H9 (cell line): ENCODE measurements at regions not wholly inside any gene's neighbourhood (a gene's known extent, or its start where the extent isn't known, plus 50 kb on each side); places are given as distances from the start of the nearest gene placed in this dataset.

Source experiments
- DNase-seq: peaks from one replicate; pipeline ENCODE4 v3.0.0-alpha.2; 2017
- H2AFZ ChIP-seq: one replicate; pipeline ENCODE4 v1.6.1; 2013; ENCODE audit warnings: mild to moderate bottlenecking, low read length, control low read depth, moderate library complexity
- H2AK5ac ChIP-seq: 2 replicates; pipeline ENCODE4 v1.6.1; 2013; ENCODE audit warnings: low read length, control low read depth, mixed read lengths; ENCODE audit not compliant: insufficient read length
- H2BK120ac ChIP-seq: one replicate; pipeline ENCODE4 v1.6.1; 2013; ENCODE audit warnings: low read depth, mild to moderate bottlenecking, low read length, control low read depth, inconsistent platforms; ENCODE audit not compliant: poor library complexity, severe bottlenecking
- H2BK12ac ChIP-seq: 2 replicates; pipeline ENCODE4 v1.6.1; 2013; ENCODE audit warnings: low read length, control low read depth, mixed read lengths, low read depth; ENCODE audit not compliant: insufficient read length
- H2BK15ac ChIP-seq: 2 replicates; pipeline ENCODE4 v1.6.1; 2013; ENCODE audit warnings: low read depth, low read length, control low read depth
- H2BK20ac ChIP-seq: one replicate; pipeline ENCODE4 v1.6.1; 2013; ENCODE audit warnings: low read depth, mild to moderate bottlenecking, low read length, control low read depth, inconsistent platforms; ENCODE audit not compliant: poor library complexity, severe bottlenecking
- H2BK5ac ChIP-seq: 2 replicates; pipeline ENCODE4 v1.6.1; 2013; ENCODE audit warnings: low read length, control low read depth, mixed read lengths; ENCODE audit not compliant: insufficient read length
- H3K14ac ChIP-seq: 2 replicates; pipeline ENCODE4 v1.6.1; 2013; ENCODE audit warnings: low read length, control low read depth; ENCODE audit not compliant: insufficient read depth
- H3K18ac ChIP-seq: 2 replicates; pipeline ENCODE4 v1.6.1; 2013; ENCODE audit warnings: low read depth, mild to moderate bottlenecking, mixed read lengths, low read length, control low read depth; ENCODE audit not compliant: insufficient read length
- H3K23ac ChIP-seq: 2 replicates; pipeline ENCODE4 v1.6.1; 2013; ENCODE audit warnings: low read length, control low read depth, mixed read lengths, low read depth; ENCODE audit not compliant: insufficient read length
- H3K23me2 ChIP-seq: 2 replicates; pipeline ENCODE4 v1.6.1; 2013; ENCODE audit warnings: low read depth, mild to moderate bottlenecking, mixed read lengths, low read length, control low read depth; ENCODE audit not compliant: insufficient read length, poor library complexity, severe bottlenecking
- H3K27ac ChIP-seq: 2 replicates; pipeline ENCODE4 v1.5.1; 2013; ENCODE audit warnings: low read length, control low read depth, mixed read lengths, low read depth; ENCODE audit not compliant: insufficient read length
- H3K27me3 ChIP-seq: 2 replicates; pipeline ENCODE4 v1.6.1; 2013; ENCODE audit warnings: low read length, control low read depth, inconsistent platforms; ENCODE audit not compliant: insufficient read depth
- H3K4ac ChIP-seq: 2 replicates; pipeline ENCODE4 v1.6.1; 2013; ENCODE audit warnings: low read depth, mild to moderate bottlenecking, control low read depth, inconsistent platforms, low read length, moderate library complexity
- H3K4me1 ChIP-seq: 2 replicates; pipeline ENCODE4 v1.6.1; 2013; ENCODE audit warnings: low read length, control low read depth, inconsistent platforms; ENCODE audit not compliant: insufficient read depth
- H3K4me2 ChIP-seq: 2 replicates; pipeline ENCODE4 v1.6.1; 2013; ENCODE audit warnings: low read length, control low read depth, mixed read lengths; ENCODE audit not compliant: insufficient read length, insufficient read depth
- H3K56ac ChIP-seq: 2 replicates; pipeline ENCODE4 v1.6.1; 2013; ENCODE audit warnings: low read depth, mild to moderate bottlenecking, mixed read lengths, low read length, control low read depth; ENCODE audit not compliant: insufficient read length
- H3K79me1 ChIP-seq: 2 replicates; pipeline ENCODE4 v1.6.1; 2013; ENCODE audit warnings: low read depth, mild to moderate bottlenecking, moderate library complexity, low read length, control low read depth, inconsistent platforms; ENCODE audit not compliant: insufficient read depth, poor library complexity, severe bottlenecking
- H3K79me2 ChIP-seq: 2 replicates; pipeline ENCODE4 v1.6.1; 2013; ENCODE audit warnings: low read length, control low read depth, inconsistent platforms; ENCODE audit not compliant: insufficient read depth
- H3K9ac ChIP-seq: 2 replicates; pipeline ENCODE4 v1.6.1; 2013; ENCODE audit warnings: low read length, control low read depth, mixed read lengths; ENCODE audit not compliant: insufficient read length; ENCODE audit errors: extremely low read depth
- H3K9me3 ChIP-seq: one replicate; pipeline ENCODE4 v1.6.1; 2013; ENCODE audit warnings: low read depth, low read length, inconsistent platforms; ENCODE audit not compliant: control insufficient read depth
- H3T11ph ChIP-seq: one replicate; pipeline ENCODE4 v1.6.1; 2013; ENCODE audit warnings: mild to moderate bottlenecking, low read length, control low read depth, inconsistent platforms
- H4K20me1 ChIP-seq: one replicate; pipeline ENCODE4 v1.6.1; 2013; ENCODE audit not compliant: control insufficient read depth, insufficient read length, insufficient read depth
- H4K5ac ChIP-seq: 2 replicates; pipeline ENCODE4 v1.6.1; 2013; ENCODE audit warnings: low read depth, mild to moderate bottlenecking, mixed read lengths, low read length, control low read depth; ENCODE audit not compliant: insufficient read length
- H4K8ac ChIP-seq: replicated peaks from 2 replicates; pipeline ENCODE4 v1.6.1; 2013; ENCODE audit warnings: low read length, control low read depth, mixed read lengths, low read depth; ENCODE audit not compliant: insufficient read length
- H4K91ac ChIP-seq: 2 replicates; pipeline ENCODE4 v1.6.1; 2013; ENCODE audit warnings: low read depth, mild to moderate bottlenecking, moderate library complexity, mixed read lengths, low read length, control low read depth; ENCODE audit not compliant: insufficient read length
- H3K27ac Mint-ChIP-seq, 3 experiments: 2 replicates in 2 of 3; 3 replicates in 1 of 3; pipeline ENCODE4 v1.8.0; 2020 to 2021; ENCODE audit warnings: mixed read lengths in 3 of 3, mild to moderate bottlenecking in 1 of 3, moderate library complexity in 1 of 3
- H3K27me3 Mint-ChIP-seq: 2 replicates; pipeline ENCODE4 v1.8.0; 2021; ENCODE audit warnings: low read depth, mild to moderate bottlenecking, moderate library complexity, mixed read lengths
- H3K36me3 Mint-ChIP-seq, 3 experiments: 2 replicates in 2 of 3; 3 replicates in 1 of 3; pipeline ENCODE4 v1.8.0; 2020 to 2021; ENCODE audit warnings: low read depth in 3 of 3, mixed read lengths in 3 of 3; ENCODE audit not compliant: insufficient read depth in 1 of 3
- H3K4me1 Mint-ChIP-seq, 2 experiments: 2 replicates each; pipeline ENCODE4 v1.8.0; 2020; ENCODE audit warnings: mixed read lengths in 2 of 2
- H3K4me3 Mint-ChIP-seq, 2 experiments: 2 replicates in 1 of 2; 3 replicates in 1 of 2; pipeline ENCODE4 v1.8.0; 2020 to 2021; ENCODE audit warnings: mild to moderate bottlenecking in 2 of 2, mixed read lengths in 2 of 2, moderate library complexity in 1 of 2
- H3K9me3 Mint-ChIP-seq, 2 experiments: 2 replicates in 1 of 2; 3 replicates in 1 of 2; pipeline ENCODE4 v1.8.0; 2020; ENCODE audit warnings: mild to moderate bottlenecking in 2 of 2, mixed read lengths in 2 of 2, moderate library complexity in 1 of 2
- CTCF ChIP-seq: fragments of 200-600 bp; sonication (generic); conservative IDR thresholded peaks from 3 replicates; pipeline ENCODE4 v1.8.0; 2021; ENCODE audit warnings: antibody characterized with exemption, mild to moderate bottlenecking
- WGBS: extraction: QIAGEN DNeasy Blood & Tissue Kit; methylation state at CpG from one replicate; pipeline ENCODE4 v1.1.7; 2013; ENCODE audit warnings: missing lambda C conversion rate, low lambda C conversion rate, mixed read lengths; ENCODE audit not compliant: insufficient read length; ENCODE audit errors: extremely low coverage; 5-methylcytosine and 5-hydroxymethylcytosine counted together

GRCh38 chrX:142688256-142688655 is 337.5 kb upstream of the SPANXN4 start:
- Histone ChIP-seq H3K79me1 (no peaks in the 10 kb centered on the region), H3K9ac (no peak overlapping the region), H3K23ac (no peak overlapping the region), H4K20me1 (no peaks in the 10 kb centered on the region), H3K14ac (no peak overlapping the region), H2AK5ac (no peak overlapping the region), H3K56ac (no peak overlapping the region), H4K91ac (no peak overlapping the region), H3K79me2 (no peaks in the 10 kb centered on the region), H2BK20ac (no peak overlapping the region), H2AFZ (no peak overlapping the region), H2BK15ac (no peak overlapping the region), H3K4me2 (no peak overlapping the region), H3K27ac (no peak overlapping the region), H3K4me1 (no peaks in the 10 kb centered on the region; the same call in 1 of the 2 replicates), H4K5ac (no peak overlapping the region), H3K27me3 (no peaks in the 10 kb centered on the region), H3K4ac (no peak overlapping the region), H3K9me3 (peaks cover under 1% of the 10 kb centered on the region), H2BK12ac (no peak overlapping the region), H2BK5ac (no peak overlapping the region), H3K23me2 (no peaks in the 10 kb centered on the region), H2BK120ac (no peak overlapping the region), H4K8ac (no peak overlapping the region), H3T11ph (no peak overlapping the region), H3K18ac (no peak overlapping the region)
- 100% methylated on average over 1 of the region's 2 CpGs for WGBS
- H3K27me3 Mint-ChIP-seq, result no peaks in the 10 kb centered on the region
- DNase-seq, result no peak
- no peak for TF ChIP-seq CTCF
- H3K36me3 Mint-ChIP-seq, result peaks cover 0 to 2% (median 2%) of the 10 kb centered on the region in 3 experiments; a peak in 5 of 7 replicates
- H3K4me1 Mint-ChIP-seq, result peaks cover 3 to 11% of the 10 kb centered on the region in 2 experiments
- peaks cover 51 to 53% of the 10 kb centered on the region in 2 experiments for H3K9me3 Mint-ChIP-seq
- no peak overlapping the region for H3K27ac Mint-ChIP-seq
- H3K4me3 Mint-ChIP-seq, result no peak overlapping the region
